NCI-H128 (cell line): ENCODE measurements at regions not wholly inside any gene's neighbourhood (a gene's known extent, or its start where the extent isn't known, plus 50 kb on each side); places are given as distances from the start of the nearest gene placed in this dataset.
A peak's percentile ranks its signal among the peaks of the same experiment; 100 is the strongest.

ENCODE experiments used
- DNase-seq: peaks from one replicate; lab custom pipeline; 2025; ENCODE audit not compliant: unreplicated experiment; lab: John Stamatoyannopoulos, UW

- no peak for DNase-seq
These were observed 181.2 kb downstream of the ANAPC1 start for GRCh38 chr2:111702804-111703196.

GRCh38 chr2:111703759-111704158, 180.2 kb downstream of the ANAPC1 start:
- DNase-seq, result no peak

GRCh38 chr2:111704246-111704645, 179.7 kb downstream of the ANAPC1 start:
- DNase-seq, result no peak

- DNase-seq, result no peak
These were observed 178.8 kb downstream of the ANAPC1 start for GRCh38 chr2:111705239-111705638.

GRCh38 chr2:111705711-111706336, 178.2 kb downstream of the ANAPC1 start:
- peak; percentile 21 for DNase-seq

GRCh38 chr2:111706481-111707001, 177.5 kb downstream of the ANAPC1 start:
- no peak for DNase-seq

- DNase-seq, result no peak
These were observed 176.3 kb downstream of the ANAPC1 start for GRCh38 chr2:111707700-111708099.

GRCh38 chr2:111708476-111709180, 175.4 kb downstream of the ANAPC1 start:
- DNase-seq, result no peak

GRCh38 chr2:111709321-111709720, 174.7 kb downstream of the ANAPC1 start:
- DNase-seq, result no peak

- no peak for DNase-seq
These were observed 173.9 kb downstream of the ANAPC1 start for GRCh38 chr2:111710085-111710484.

- no peak for DNase-seq
These were observed 173.4 kb downstream of the ANAPC1 start for GRCh38 chr2:111710613-111711012.

- no peak for DNase-seq
These were observed 172.7 kb downstream of the ANAPC1 start for GRCh38 chr2:111711270-111711669.

- DNase-seq, result no peak
These were observed 171.6 kb downstream of the ANAPC1 start for GRCh38 chr2:111712361-111712760.

GRCh38 chr2:111712940-111713515, 171.0 kb downstream of the ANAPC1 start:
- DNase-seq, result no peak

GRCh38 chr2:111715987-111716904, 167.7 kb downstream of the ANAPC1 start:
- no peak for DNase-seq

- DNase-seq, result no peak
These were observed 166.9 kb downstream of the ANAPC1 start for GRCh38 chr2:111716905-111717775.
